Right kidney (tissue), 1 donor: ENCODE measurements at regions not wholly inside any gene's neighbourhood (a gene's known extent, or its start where the extent isn't known, plus 50 kb on each side); places are given as distances from the start of the nearest gene placed in this dataset.
"Not testable (repeated sequence)": the region's sequence is repeated elsewhere in the genome, so short reads cannot be mapped to it uniquely, and the experiment has no call there.

Experiments used
- DNase-seq: peaks from one replicate; pipeline ENCODE4 v3.0.0-alpha.2; 2016

GRCh38 chr9:764105-764524, 77.4 kb upstream of the DMRT1 start:
- no peak for DNase-seq

GRCh38 chr9:764986-765385, 76.5 kb upstream of the DMRT1 start:
- no peak for DNase-seq

GRCh38 chr9:767061-767561, 74.4 kb upstream of the DMRT1 start:
- not testable (repeated sequence) for DNase-seq

GRCh38 chr9:776086-776485, 65.4 kb upstream of the DMRT1 start:
- no peak for DNase-seq

GRCh38 chr9:777978-778377, 63.5 kb upstream of the DMRT1 start:
- no peak for DNase-seq

- DNase-seq = no peak
Observed at GRCh38 chr9:784202-784601, 57.3 kb upstream of the DMRT1 start.

GRCh38 chr9:784916-785315, 56.6 kb upstream of the DMRT1 start:
- no peak for DNase-seq

- no peak for DNase-seq
Observed at GRCh38 chr9:785997-786396, 55.5 kb upstream of the DMRT1 start.

GRCh38 chr9:786405-786804, 55.1 kb upstream of the DMRT1 start:
- DNase-seq = no peak

- no peak for DNase-seq
Observed at GRCh38 chr9:788777-789176, 52.7 kb upstream of the DMRT1 start.
